ENCODE measurements at regions not wholly inside any gene's neighbourhood (a gene's known extent, or its start where the extent isn't known, plus 50 kb on each side); places are given as distances from the start of the nearest gene placed in this dataset.
A peak's percentile ranks its signal among the peaks of the same experiment; 100 is the strongest.
"Not testable (repeated sequence)": the region's sequence is repeated elsewhere in the genome, so short reads cannot be mapped to it uniquely, and the experiment has no call there.

- no peak for TF ChIP-seq CTCF (IDR thresholded peaks at IDR 0.05; ENCODE audit: insufficient read depth, low read length)
- no peak overlapping the region for H3K4me3 ChIP-seq (ENCODE audit: low read depth, low read length)
- DNase-seq (ENCODE audit: low read depth), result peak; percentile 51
These were observed 181.1 kb downstream of the FCRL5 start for GRCh38 chr1:157371221-157371620.

GRCh38 chr1:157370698-157371097, 181.6 kb downstream of the FCRL5 start:
- no peak for TF ChIP-seq CTCF (IDR thresholded peaks at IDR 0.05; ENCODE audit: insufficient read depth, low read length)
- no peak for DNase-seq (ENCODE audit: low read depth)
- no peak overlapping the region for H3K4me3 ChIP-seq (ENCODE audit: low read depth, low read length)

GRCh38 chr1:157369808-157370521, 182.3 kb downstream of the FCRL5 start:
- peak; percentile 70 for DNase-seq (ENCODE audit: low read depth)
- H3K4me3 ChIP-seq (ENCODE audit: low read depth, low read length), result no peak overlapping the region
- peak; percentile 87 for TF ChIP-seq CTCF (IDR thresholded peaks at IDR 0.05; ENCODE audit: insufficient read depth, low read length)

- not testable (repeated sequence) for H3K4me3 ChIP-seq (ENCODE audit: low read depth, low read length)
- DNase-seq (ENCODE audit: low read depth), result peak; percentile 39
These were observed 183.4 kb downstream of the FCRL5 start for GRCh38 chr1:157368941-157369340.

GRCh38 chr1:157368363-157368762, 184.0 kb downstream of the FCRL5 start:
- no peak overlapping the region for H3K4me3 ChIP-seq (ENCODE audit: low read depth, low read length)
- TF ChIP-seq CTCF (IDR thresholded peaks at IDR 0.05; ENCODE audit: insufficient read depth, low read length), result no peak
- no peak for DNase-seq (ENCODE audit: low read depth)

- no peak for DNase-seq (ENCODE audit: low read depth)
- no peak for TF ChIP-seq CTCF (IDR thresholded peaks at IDR 0.05; ENCODE audit: insufficient read depth, low read length)
- no peak overlapping the region for H3K4me3 ChIP-seq (ENCODE audit: low read depth, low read length)
These were observed 184.4 kb downstream of the FCRL5 start for GRCh38 chr1:157367870-157368269.

- no peak for DNase-seq (ENCODE audit: low read depth)
- TF ChIP-seq CTCF (IDR thresholded peaks at IDR 0.05; ENCODE audit: insufficient read depth, low read length), result no peak
- no peak overlapping the region for H3K4me3 ChIP-seq (ENCODE audit: low read depth, low read length)
These were observed 185.1 kb downstream of the FCRL5 start for GRCh38 chr1:157367091-157367739.

Data from fibroblast of the aortic adventitia (primary cell).